Loucy (cell line): ENCODE measurements at regions not wholly inside any gene's neighbourhood (a gene's known extent, or its start where the extent isn't known, plus 50 kb on each side); places are given as distances from the start of the nearest gene placed in this dataset.

Experiments
- H2AFZ ChIP-seq: fragments of 200-600 bp; sonication (generic); 2 replicates; pipeline ENCODE4 v1.6.0; 2016; ENCODE audit warnings: antibody characterized with exemption, mild to moderate bottlenecking, low read length, moderate library complexity
- H3F3A ChIP-seq: fragments of 200-600 bp; 2 replicates; pipeline ENCODE4 v1.6.0; 2016; ENCODE audit warnings: antibody characterized with exemption, low read depth, mild to moderate bottlenecking
- H3K27me3 ChIP-seq: fragments of 200-600 bp; sonication (generic); 2 replicates; pipeline ENCODE4 v1.6.1; 2014; ENCODE audit warnings: low read length, mild to moderate bottlenecking; ENCODE audit not compliant: insufficient read depth, poor library complexity, severe bottlenecking
- H3K36me3 ChIP-seq: fragments of 200-600 bp; sonication (generic); 2 replicates; pipeline ENCODE4 v1.6.1; 2016; ENCODE audit warnings: low read length; ENCODE audit not compliant: insufficient read depth
- H3K4me1 ChIP-seq: fragments of 200-600 bp; sonication (generic); 2 replicates; pipeline ENCODE4 v1.5.1; 2014; ENCODE audit warnings: low read length, mild to moderate bottlenecking; ENCODE audit not compliant: insufficient read depth, poor library complexity, severe bottlenecking
- H3K4me2 ChIP-seq: fragments of 200-600 bp; sonication (generic); 2 replicates; pipeline ENCODE4 v1.6.0; 2014; ENCODE audit warnings: antibody characterized with exemption, low read length, low read depth, mild to moderate bottlenecking; ENCODE audit not compliant: poor library complexity, severe bottlenecking
- H3K4me3 ChIP-seq: fragments of 200-600 bp; sonication (generic); 2 replicates; pipeline ENCODE4 v1.5.1; 2014; ENCODE audit warnings: low read length, mild to moderate bottlenecking, mixed read lengths; ENCODE audit not compliant: poor library complexity, severe bottlenecking
- H3K79me2 ChIP-seq: fragments of 200-600 bp; sonication (generic); 2 replicates; pipeline ENCODE4 v1.6.1; 2014; ENCODE audit warnings: low read length; ENCODE audit not compliant: insufficient read depth
- H3K9ac ChIP-seq: fragments of 200-600 bp; sonication (generic); 2 replicates; pipeline ENCODE4 v1.6.0; 2014; ENCODE audit warnings: mild to moderate bottlenecking, low read depth, low read length, moderate library complexity; ENCODE audit not compliant: poor library complexity, severe bottlenecking
- H3K9me2 ChIP-seq: fragments of 200-600 bp; sonication (generic); replicated peaks from 2 replicates; pipeline ENCODE4 v1.6.1; 2016; ENCODE audit warnings: low read depth, low read length, mixed read lengths
- H3K9me3 ChIP-seq: fragments of 200-600 bp; sonication (generic); 2 replicates; pipeline ENCODE4 v1.6.1; 2014; ENCODE audit warnings: mild to moderate bottlenecking, antibody characterized with exemption, low read length, low read depth; ENCODE audit not compliant: insufficient read depth
- H4K20me1 ChIP-seq: fragments of 200-600 bp; sonication (generic); 2 replicates; pipeline ENCODE4 v1.6.0; 2014; ENCODE audit warnings: antibody characterized with exemption, low read length, mild to moderate bottlenecking; ENCODE audit not compliant: insufficient read depth, poor library complexity, severe bottlenecking
- CTCF ChIP-seq: fragments of 200-600 bp; sonication (generic); conservative IDR thresholded peaks from 2 replicates; pipeline ENCODE4 v1.5.1; 2014; ENCODE audit warnings: mild to moderate bottlenecking, antibody characterized with exemption, low read length
- EZH2phosphoT487 ChIP-seq: fragments of 200-600 bp; IDR thresholded peaks from 2 replicates; pipeline ENCODE4 v1.6.1; 2018; ENCODE audit warnings: antibody characterized with exemption, mild to moderate bottlenecking, moderate library complexity, borderline replicate concordance

GRCh38 chr18:78624646-78625279 lies 354.9 kb upstream of the SALL3 start:
- no peak overlapping the region for H3K4me3 ChIP-seq
- no peak overlapping the region for H3K9ac ChIP-seq
- no peak overlapping the region for H2AFZ ChIP-seq
- H3K79me2 ChIP-seq = no peaks in the 10 kb centered on the region
- H3K27me3 ChIP-seq = no peaks in the 10 kb centered on the region
- no peaks in the 10 kb centered on the region for H3K9me2 ChIP-seq
- H3F3A ChIP-seq = no peaks in the 10 kb centered on the region
- peaks cover 8% of the 10 kb centered on the region; the same call in 1 of the 2 replicates for H3K9me3 ChIP-seq
- H3K36me3 ChIP-seq = no peaks in the 10 kb centered on the region
- no peaks in the 10 kb centered on the region for H3K4me1 ChIP-seq
- TF ChIP-seq CTCF = no peak
- no peak for TF ChIP-seq EZH2phosphoT487
- no peaks in the 10 kb centered on the region for H4K20me1 ChIP-seq
- no peak overlapping the region for H3K4me2 ChIP-seq

- no peaks in the 10 kb centered on the region for H3K36me3 ChIP-seq
- H3K79me2 ChIP-seq = no peaks in the 10 kb centered on the region
- no peaks in the 10 kb centered on the region for H4K20me1 ChIP-seq
- no peaks in the 10 kb centered on the region for H3K27me3 ChIP-seq
- no peak overlapping the region for H2AFZ ChIP-seq
- no peak overlapping the region for H3K9ac ChIP-seq
- H3F3A ChIP-seq = no peaks in the 10 kb centered on the region
- H3K4me1 ChIP-seq = no peaks in the 10 kb centered on the region
- H3K4me2 ChIP-seq = no peak overlapping the region
- peaks cover 7% of the 10 kb centered on the region; the same call in 1 of the 2 replicates for H3K9me3 ChIP-seq
- no peaks in the 10 kb centered on the region for H3K9me2 ChIP-seq
- H3K4me3 ChIP-seq = no peak overlapping the region
- TF ChIP-seq EZH2phosphoT487 (no peak), CTCF (no peak)
Measured at GRCh38 chr18:78625847-78626246, 353.8 kb upstream of the SALL3 start.

GRCh38 chr18:78627551-78628346 lies 351.9 kb upstream of the SALL3 start:
- H3K9me2 ChIP-seq = no peaks in the 10 kb centered on the region
- no peaks in the 10 kb centered on the region; the same call in 1 of the 2 replicates for H3K9me3 ChIP-seq
- H3K27me3 ChIP-seq = no peaks in the 10 kb centered on the region
- H3F3A ChIP-seq = no peaks in the 10 kb centered on the region
- no peak overlapping the region for H3K4me3 ChIP-seq
- no peak overlapping the region for H3K4me2 ChIP-seq
- no peak for TF ChIP-seq CTCF
- no peak for TF ChIP-seq EZH2phosphoT487
- H3K79me2 ChIP-seq = no peaks in the 10 kb centered on the region
- no peak overlapping the region for H2AFZ ChIP-seq
- no peaks in the 10 kb centered on the region for H4K20me1 ChIP-seq
- H3K36me3 ChIP-seq = no peaks in the 10 kb centered on the region
- no peak overlapping the region for H3K9ac ChIP-seq
- H3K4me1 ChIP-seq = no peaks in the 10 kb centered on the region
